ENCODE measurements at regions not wholly inside any gene's neighbourhood (a gene's known extent, or its start where the extent isn't known, plus 50 kb on each side); places are given as distances from the start of the nearest gene placed in this dataset.

- no peak for ATAC-seq
- TF ChIP-seq ZFP30 (CRISPR knock-in tag; IDR thresholded peaks at IDR 0.05) (no peak), CSRNP3 (CRISPR knock-in tag; IDR thresholded peaks at IDR 0.05) (no peak), TCF4 (CRISPR knock-in tag; IDR thresholded peaks at IDR 0.05; ENCODE audit: borderline replicate concordance) (no peak), CREB5 (CRISPR knock-in tag; IDR thresholded peaks at IDR 0.05; ENCODE audit: low read depth) (no peak), BACH2 (CRISPR knock-in tag; IDR thresholded peaks at IDR 0.05; ENCODE audit: borderline replicate concordance) (no peak), PPARA (CRISPR knock-in tag; IDR thresholded peaks at IDR 0.05; ENCODE audit: borderline replicate concordance) (no peak), ARNTL (CRISPR knock-in tag; IDR thresholded peaks at IDR 0.05; ENCODE audit: borderline replicate concordance, low read depth) (no peak), ZFP3 (CRISPR knock-in tag; IDR thresholded peaks at IDR 0.05) (no peak), TSHZ2 (CRISPR knock-in tag; IDR thresholded peaks at IDR 0.05) (no peak), CSDC2 (CRISPR knock-in tag; IDR thresholded peaks at IDR 0.05) (no peak), OSR1 (CRISPR knock-in tag; IDR thresholded peaks at IDR 0.05) (no peak), ISL1 (CRISPR knock-in tag; IDR thresholded peaks at IDR 0.05) (no peak), TOX (CRISPR knock-in tag; IDR thresholded peaks at IDR 0.05; ENCODE audit: borderline replicate concordance) (no peak), ZC3H10 (CRISPR knock-in tag; IDR thresholded peaks at IDR 0.05) (no peak)
These were observed 699.0 kb downstream of the ETS1 start for GRCh38 chr11:127888386-127888785.

GRCh38 chr11:127875131-127875530 is 712.2 kb downstream of the ETS1 start:
- no peak for ATAC-seq
- TF ChIP-seq ZNF8 (CRISPR knock-in tag; IDR thresholded peaks at IDR 0.05) (no peak), SNAI2 (CRISPR knock-in tag; IDR thresholded peaks at IDR 0.05) (no peak), ZFP30 (CRISPR knock-in tag; IDR thresholded peaks at IDR 0.05) (no peak), RARB (CRISPR knock-in tag; IDR thresholded peaks at IDR 0.05) (no peak), TCF4 (CRISPR knock-in tag; IDR thresholded peaks at IDR 0.05; ENCODE audit: borderline replicate concordance) (no peak), TSHZ2 (CRISPR knock-in tag; IDR thresholded peaks at IDR 0.05) (no peak)

GRCh38 chr11:127873478-127873877 is 713.9 kb downstream of the ETS1 start:
- TF ChIP-seq SNAI2 (CRISPR knock-in tag; IDR thresholded peaks at IDR 0.05) (no peak), TCF4 (CRISPR knock-in tag; IDR thresholded peaks at IDR 0.05; ENCODE audit: borderline replicate concordance) (no peak), ZNF8 (CRISPR knock-in tag; IDR thresholded peaks at IDR 0.05) (no peak)
- no peak for ATAC-seq

GRCh38 chr11:127866109-127866508 is 721.2 kb downstream of the ETS1 start:
- ATAC-seq = no peak
- TF ChIP-seq TCF4 (CRISPR knock-in tag; IDR thresholded peaks at IDR 0.05; ENCODE audit: borderline replicate concordance) = no peak
- no peak for TF ChIP-seq ZFP30 (CRISPR knock-in tag; IDR thresholded peaks at IDR 0.05)
- no peak for TF ChIP-seq ARNTL (CRISPR knock-in tag; IDR thresholded peaks at IDR 0.05; ENCODE audit: borderline replicate concordance, low read depth)
- TF ChIP-seq ZNF565 (CRISPR knock-in tag; conservative IDR thresholded peaks at IDR 0.05; ENCODE audit: low read depth) = no peak
- no peak for TF ChIP-seq POU6F1 (CRISPR knock-in tag; IDR thresholded peaks at IDR 0.05; ENCODE audit: borderline replicate concordance, low read depth)
- no peak for TF ChIP-seq GLIS3 (CRISPR knock-in tag; IDR thresholded peaks at IDR 0.05)
- TF ChIP-seq ZNF70 (CRISPR knock-in tag; IDR thresholded peaks at IDR 0.05) = no peak
- TF ChIP-seq ZFP3 (CRISPR knock-in tag; IDR thresholded peaks at IDR 0.05) = no peak
- TF ChIP-seq PATZ1 (CRISPR knock-in tag; IDR thresholded peaks at IDR 0.05; ENCODE audit: borderline replicate concordance) = no peak
- TF ChIP-seq ESRRG (CRISPR knock-in tag; IDR thresholded peaks at IDR 0.05) = no peak
- no peak for TF ChIP-seq CREB5 (CRISPR knock-in tag; IDR thresholded peaks at IDR 0.05; ENCODE audit: low read depth)
- TF ChIP-seq RARB (CRISPR knock-in tag; IDR thresholded peaks at IDR 0.05) = no peak
- no peak for TF ChIP-seq ISL1 (CRISPR knock-in tag; IDR thresholded peaks at IDR 0.05)
- TF ChIP-seq CSDC2 (CRISPR knock-in tag; IDR thresholded peaks at IDR 0.05) = no peak
- no peak for TF ChIP-seq SNAI2 (CRISPR knock-in tag; IDR thresholded peaks at IDR 0.05)
